MCF 10A (cell line): ENCODE measurements at regions not wholly inside any gene's neighbourhood (a gene's known extent, or its start where the extent isn't known, plus 50 kb on each side); places are given as distances from the start of the nearest gene placed in this dataset.

ENCODE experiments used
- BruUV-seq: library from RNA; stranded (reverse); fragments of 400-500 nt; replicated peaks from 2 replicates; lab custom pipeline; 2021; lab: Mats Ljungman, UMichigan
- CTCF ChIA-PET: fragments of 300-600 bp; sonication (Branson Sonifier 250); formaldehyde crosslinking; extraction: SDS; loops from one replicate; lab custom pipeline; 2021; ENCODE audit warnings: antibody characterized with exemption, inconsistent platforms; lab: Yijun Ruan, JAX
- POLR2A ChIA-PET: fragments of 300-600, 350-650 bp; sonication (Branson Sonifier 250); formaldehyde crosslinking; extraction: SDS; loops from one replicate; lab custom pipeline; 2020; ENCODE audit warnings: antibody characterized with exemption, inconsistent platforms; lab: Yijun Ruan, JAX
- DNase-seq: peaks from one replicate; pipeline ENCODE4 v3.0.0-alpha.2; 2018; ENCODE audit not compliant: unreplicated experiment
- H3K27ac Mint-ChIP-seq: one replicate; pipeline ENCODE4 v1.8.0; 2022; ENCODE audit warnings: mild to moderate bottlenecking, low read depth, mixed read lengths; ENCODE audit not compliant: unreplicated experiment
- H3K27me3 Mint-ChIP-seq: one replicate; pipeline ENCODE4 v1.8.0; 2022; ENCODE audit warnings: mixed read lengths; ENCODE audit not compliant: insufficient read depth, unreplicated experiment
- H3K36me3 Mint-ChIP-seq: one replicate; pipeline ENCODE4 v1.8.0; 2022; ENCODE audit warnings: mild to moderate bottlenecking, moderate library complexity, mixed read lengths; ENCODE audit not compliant: insufficient read depth, unreplicated experiment
- H3K4me1 Mint-ChIP-seq: one replicate; pipeline ENCODE4 v1.8.0; 2022; ENCODE audit warnings: mixed read lengths; ENCODE audit not compliant: insufficient read depth, unreplicated experiment
- H3K4me3 Mint-ChIP-seq: one replicate; pipeline ENCODE4 v1.8.0; 2022; ENCODE audit warnings: mild to moderate bottlenecking, moderate library complexity, mixed read lengths; ENCODE audit not compliant: unreplicated experiment
- H3K9me3 Mint-ChIP-seq: one replicate; pipeline ENCODE4 v1.8.0; 2022; ENCODE audit warnings: mixed read lengths; ENCODE audit not compliant: unreplicated experiment
- intact Hi-C: fragments of 100-400 bp; cut with micrococcal nuclease; formaldehyde crosslinking; loops from 2 replicates; pipeline ENCODE4 v1.14.1; 2022
- TF ChIP-seq, protein P1 (sequence below): fragments of 200-600 bp; IDR thresholded peaks from one replicate; pipeline ENCODE4 v1.8.0; 2022; ENCODE audit warnings: antibody characterized with exemption, mild to moderate bottlenecking; ENCODE audit not compliant: unreplicated experiment

- Mint-ChIP-seq H3K36me3 (no peaks in the 10 kb centered on the region), H3K27ac (no peak overlapping the region), H3K9me3 (no peaks in the 10 kb centered on the region), H3K27me3 (peaks cover 8% of the 10 kb centered on the region), H3K4me3 (no peak overlapping the region), H3K4me1 (no peaks in the 10 kb centered on the region)
- DNase-seq: no peak
- BruUV-seq: no TSS peak
- CTCF ChIA-PET: interaction anchor here (0.6 kb wide), 1 partner anchor 704 kb away, joined by 3 read pairs; no protein-coding TSS in a partner anchor
- intact Hi-C loops: no loop called here
- TF ChIP-seq, protein P1, sequence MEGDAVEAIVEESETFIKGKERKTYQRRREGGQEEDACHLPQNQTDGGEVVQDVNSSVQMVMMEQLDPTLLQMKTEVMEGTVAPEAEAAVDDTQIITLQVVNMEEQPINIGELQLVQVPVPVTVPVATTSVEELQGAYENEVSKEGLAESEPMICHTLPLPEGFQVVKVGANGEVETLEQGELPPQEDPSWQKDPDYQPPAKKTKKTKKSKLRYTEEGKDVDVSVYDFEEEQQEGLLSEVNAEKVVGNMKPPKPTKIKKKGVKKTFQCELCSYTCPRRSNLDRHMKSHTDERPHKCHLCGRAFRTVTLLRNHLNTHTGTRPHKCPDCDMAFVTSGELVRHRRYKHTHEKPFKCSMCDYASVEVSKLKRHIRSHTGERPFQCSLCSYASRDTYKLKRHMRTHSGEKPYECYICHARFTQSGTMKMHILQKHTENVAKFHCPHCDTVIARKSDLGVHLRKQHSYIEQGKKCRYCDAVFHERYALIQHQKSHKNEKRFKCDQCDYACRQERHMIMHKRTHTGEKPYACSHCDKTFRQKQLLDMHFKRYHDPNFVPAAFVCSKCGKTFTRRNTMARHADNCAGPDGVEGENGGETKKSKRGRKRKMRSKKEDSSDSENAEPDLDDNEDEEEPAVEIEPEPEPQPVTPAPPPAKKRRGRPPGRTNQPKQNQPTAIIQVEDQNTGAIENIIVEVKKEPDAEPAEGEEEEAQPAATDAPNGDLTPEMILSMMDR: no peak
- POLR2A ChIA-PET: no interaction called here
These were observed 796.3 kb upstream of the MAP3K7 start for GRCh38 chr6:91383207-91383606.

- peak; percentile 6 for DNase-seq
- Mint-ChIP-seq H3K9me3 (no peaks in the 10 kb centered on the region), H3K4me3 (no peak overlapping the region), H3K4me1 (peaks cover 5% of the 10 kb centered on the region), H3K27ac (no peak overlapping the region), H3K36me3 (no peaks in the 10 kb centered on the region), H3K27me3 (peaks cover 8% of the 10 kb centered on the region)
- TF ChIP-seq, protein P1: no peak
- intact Hi-C loops: no loop called here
- CTCF ChIA-PET: interaction anchor here (0.5 kb wide), 1 partner anchor 14 kb away, joined by 4 read pairs; no protein-coding TSS in a partner anchor
- POLR2A ChIA-PET: no interaction called here
- no TSS peak for BruUV-seq
These were observed 789.8 kb upstream of the MAP3K7 start for GRCh38 chr6:91376686-91377085.

- H3K4me3 Mint-ChIP-seq: no peak overlapping the region
- H3K9me3 Mint-ChIP-seq: no peaks in the 10 kb centered on the region
- no peaks in the 10 kb centered on the region for H3K27me3 Mint-ChIP-seq
- TF ChIP-seq, protein P1: no peak
- no peak overlapping the region for H3K27ac Mint-ChIP-seq
- POLR2A ChIA-PET: no interaction called here
- BruUV-seq: no TSS peak
- CTCF ChIA-PET: interaction anchor here (1.0 to 1.2 kb wide), 2 partner anchors 36 to 37 kb away, joined by 3 to 4 read pairs; no protein-coding TSS in a partner anchor
- no peak for DNase-seq
- H3K4me1 Mint-ChIP-seq: peaks cover 5% of the 10 kb centered on the region
- intact Hi-C loops: no loop called here
- H3K36me3 Mint-ChIP-seq: no peaks in the 10 kb centered on the region
These were observed 779.9 kb upstream of the MAP3K7 start for GRCh38 chr6:91366781-91367180.

DNA sequence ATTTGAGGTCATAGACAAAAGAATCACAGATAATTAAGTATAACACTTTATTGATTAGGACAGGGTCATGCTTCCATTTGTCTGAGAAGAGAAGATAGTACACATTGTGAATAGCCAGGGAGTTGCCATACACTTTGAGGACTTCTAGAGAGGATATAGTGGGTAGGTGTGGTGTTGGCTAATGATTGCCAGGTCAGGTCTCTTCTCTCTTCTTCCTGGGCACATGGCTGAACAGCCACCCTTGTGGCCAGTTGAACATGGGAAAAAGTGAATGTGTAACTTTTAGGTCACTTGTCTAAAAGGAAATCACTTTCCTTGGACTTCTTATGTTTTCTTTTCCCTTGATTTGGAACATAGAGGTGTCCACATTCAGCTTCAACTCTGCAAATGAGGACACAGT, 772.1 kb upstream of the MAP3K7 start:
- H3K4me1 Mint-ChIP-seq: no peaks in the 10 kb centered on the region
- BruUV-seq: no TSS peak
- H3K27me3 Mint-ChIP-seq: no peaks in the 10 kb centered on the region
- ChIA-PET CTCF (no interaction called here), POLR2A (no interaction called here)
- H3K27ac Mint-ChIP-seq: no peak overlapping the region
- no peaks in the 10 kb centered on the region for H3K36me3 Mint-ChIP-seq
- no peak overlapping the region for H3K4me3 Mint-ChIP-seq
- DNase-seq: no peak
- TF ChIP-seq, protein P1: no peak
- H3K9me3 Mint-ChIP-seq: no peaks in the 10 kb centered on the region
- intact Hi-C loops: no loop called here
